Heart left ventricle (tissue), 13 donors: ENCODE measurements at regions not wholly inside any gene's neighbourhood (a gene's known extent, or its start where the extent isn't known, plus 50 kb on each side); places are given as distances from the start of the nearest gene placed in this dataset.

Source experiments
- POLR2A ChIP-seq, 2 donors: fragments of 450-650 bp; IDR thresholded peaks; one replicate each; pipeline ENCODE4 v1.6.1; 2017; ENCODE audit warnings: antibody characterized with exemption in 2 of 2, mild to moderate bottlenecking in 2 of 2, moderate library complexity in 2 of 2
- TF ChIP-seq, protein P1 (sequence below), 12 donors: fragments of 200-600 bp; sonication (generic) in 4 of 12; IDR thresholded peaks; one replicate each; pipeline versions ENCODE4 v1.5.0 to v1.8.0; 2018 to 2022; ENCODE audit warnings: antibody characterized with exemption in 12 of 12, mild to moderate bottlenecking in 5 of 12
- donor health status: ischemic (EF 13 %, LVEDD 7.1; RV severe dilation, severe dysfunction).
- donor health status: DM: no; HTN: yes; CAD: no.
- donor health status: DM: no; HTN: no; CAD: no.
- donor health status: ischemic (EF 25% LVEDD 6.9; RV normal size, moderate dysfunction).
- donor health status: ischemic (EF 25% LVEDD 5.7; RV mildly dilated, moderate dysfunction).
- donor health status: ischemic (EF 35%, LVEDD 5.7; RV mildly dilated, moderate dysfunction).
- donor health status: nonischemic (EF 11% LVEDD 7.7; RV severe dilation, severe dysfunction).
- donor health status: DM: yes; HTN: yes; CAD: no.
- donor health status: PGD.
- donor health status: ischemic (EF 29% LVEDD 5.4; RV normal size, mild dysfunction).
- donor health status: nonischemic (EF 23%, LVEDD 6.1; RV moderate dilation, normal function).

- TF ChIP-seq, protein P1, sequence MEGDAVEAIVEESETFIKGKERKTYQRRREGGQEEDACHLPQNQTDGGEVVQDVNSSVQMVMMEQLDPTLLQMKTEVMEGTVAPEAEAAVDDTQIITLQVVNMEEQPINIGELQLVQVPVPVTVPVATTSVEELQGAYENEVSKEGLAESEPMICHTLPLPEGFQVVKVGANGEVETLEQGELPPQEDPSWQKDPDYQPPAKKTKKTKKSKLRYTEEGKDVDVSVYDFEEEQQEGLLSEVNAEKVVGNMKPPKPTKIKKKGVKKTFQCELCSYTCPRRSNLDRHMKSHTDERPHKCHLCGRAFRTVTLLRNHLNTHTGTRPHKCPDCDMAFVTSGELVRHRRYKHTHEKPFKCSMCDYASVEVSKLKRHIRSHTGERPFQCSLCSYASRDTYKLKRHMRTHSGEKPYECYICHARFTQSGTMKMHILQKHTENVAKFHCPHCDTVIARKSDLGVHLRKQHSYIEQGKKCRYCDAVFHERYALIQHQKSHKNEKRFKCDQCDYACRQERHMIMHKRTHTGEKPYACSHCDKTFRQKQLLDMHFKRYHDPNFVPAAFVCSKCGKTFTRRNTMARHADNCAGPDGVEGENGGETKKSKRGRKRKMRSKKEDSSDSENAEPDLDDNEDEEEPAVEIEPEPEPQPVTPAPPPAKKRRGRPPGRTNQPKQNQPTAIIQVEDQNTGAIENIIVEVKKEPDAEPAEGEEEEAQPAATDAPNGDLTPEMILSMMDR (IDR thresholded peaks at IDR 0.05): no peak
- no peak for TF ChIP-seq POLR2A (IDR thresholded peaks at IDR 0.05)
Observed at GRCh38 chr1:235006132-235006721, 122.4 kb downstream of the TOMM20 start.
